ENCODE measurements at regions not wholly inside any gene's neighbourhood (a gene's known extent, or its start where the extent isn't known, plus 50 kb on each side); places are given as distances from the start of the nearest gene placed in this dataset.
"Not testable (repeated sequence)": the region's sequence is repeated elsewhere in the genome, so short reads cannot be mapped to it uniquely, and the experiment has no call there.

GRCh38 chr6:170006900-170007467, 255.6 kb downstream of the ERMARD start:
- DNase-seq = no peak

- no peak for DNase-seq
Observed at GRCh38 chr6:170006071-170006899, 254.9 kb downstream of the ERMARD start.

GRCh38 chr6:170005665-170006064, 254.2 kb downstream of the ERMARD start:
- no peak for DNase-seq

GRCh38 chr6:170004585-170005210, 253.3 kb downstream of the ERMARD start:
- DNase-seq = no peak

GRCh38 chr6:170003451-170004160, 252.2 kb downstream of the ERMARD start:
- DNase-seq = no peak

GRCh38 chr6:170003027-170003426, 251.6 kb downstream of the ERMARD start:
- DNase-seq = no peak

GRCh38 chr6:170001782-170002181, 250.4 kb downstream of the ERMARD start:
- DNase-seq = not testable (repeated sequence)

GRCh38 chr6:170000071-170000843, 248.8 kb downstream of the ERMARD start:
- no peak for DNase-seq

GRCh38 chr6:169999367-169999766, 247.9 kb downstream of the ERMARD start:
- DNase-seq = no peak

- no peak for DNase-seq
Observed at GRCh38 chr6:169998457-169998856, 247.0 kb downstream of the ERMARD start.

GRCh38 chr6:169997930-169998218, 246.5 kb downstream of the ERMARD start:
- peak in 1 of 2 donors; percentile 35 for DNase-seq

- no peak for DNase-seq
Observed at GRCh38 chr6:169997187-169997929, 245.9 kb downstream of the ERMARD start.

- DNase-seq = no peak
Observed at GRCh38 chr6:169996378-169997051, 245.1 kb downstream of the ERMARD start.

- DNase-seq = no peak
Observed at GRCh38 chr6:169994739-169995138, 243.3 kb downstream of the ERMARD start.

- DNase-seq = no peak
Observed at GRCh38 chr6:169993861-169994481, 242.5 kb downstream of the ERMARD start.

GRCh38 chr6:169991913-169992312, 240.5 kb downstream of the ERMARD start:
- no peak for DNase-seq

GRCh38 chr6:169991031-169991390, 239.6 kb downstream of the ERMARD start:
- DNase-seq = no peak

GRCh38 chr6:169990095-169991030, 238.9 kb downstream of the ERMARD start:
- peak; percentile 42 to 76 for DNase-seq

GRCh38 chr6:169989594-169989993, 238.2 kb downstream of the ERMARD start:
- DNase-seq = no peak
